ENCODE measurements at regions not wholly inside any gene's neighbourhood (a gene's known extent, or its start where the extent isn't known, plus 50 kb on each side); places are given as distances from the start of the nearest gene placed in this dataset.

GRCh38 chr9:109652112-109652511 lies 127.9 kb upstream of the PALM2AKAP2 start:
- no peak for TF ChIP-seq CTCF (IDR thresholded peaks at IDR 0.05)
- no peak for TF ChIP-seq POLR2A (IDR thresholded peaks at IDR 0.05)
